GM21723 (cell line): ENCODE measurements at regions not wholly inside any gene's neighbourhood (a gene's known extent, or its start where the extent isn't known, plus 50 kb on each side); places are given as distances from the start of the nearest gene placed in this dataset.

Experiments used
- ATAC-seq: cut with Tn5 transposase; IDR thresholded peaks from one replicate; pipeline ENCODE4 v1.9.1; 2021; ENCODE audit warnings: mild to moderate bottlenecking, moderate library complexity; ENCODE audit not compliant: unreplicated experiment

DNA sequence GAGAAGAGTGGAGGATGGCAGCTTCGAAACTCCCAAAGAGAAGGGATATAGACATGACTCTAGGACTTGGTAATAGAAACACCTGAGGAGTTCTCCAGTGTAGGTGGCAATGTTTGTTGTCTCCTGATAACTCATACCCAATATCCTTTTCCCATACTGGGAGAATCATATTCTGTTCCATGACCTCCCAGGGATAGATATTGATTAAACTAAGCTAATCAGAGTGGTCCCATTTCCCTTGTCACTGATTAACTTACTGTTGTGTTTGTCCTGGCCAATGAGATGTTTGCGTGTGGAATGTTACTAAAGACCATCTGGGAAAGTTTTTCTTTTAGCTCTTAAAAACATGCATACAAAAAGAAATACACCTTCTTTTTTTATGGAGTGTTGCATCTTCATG lies 85.6 kb downstream of the RPL22L1 start:
- no peak for ATAC-seq

DNA sequence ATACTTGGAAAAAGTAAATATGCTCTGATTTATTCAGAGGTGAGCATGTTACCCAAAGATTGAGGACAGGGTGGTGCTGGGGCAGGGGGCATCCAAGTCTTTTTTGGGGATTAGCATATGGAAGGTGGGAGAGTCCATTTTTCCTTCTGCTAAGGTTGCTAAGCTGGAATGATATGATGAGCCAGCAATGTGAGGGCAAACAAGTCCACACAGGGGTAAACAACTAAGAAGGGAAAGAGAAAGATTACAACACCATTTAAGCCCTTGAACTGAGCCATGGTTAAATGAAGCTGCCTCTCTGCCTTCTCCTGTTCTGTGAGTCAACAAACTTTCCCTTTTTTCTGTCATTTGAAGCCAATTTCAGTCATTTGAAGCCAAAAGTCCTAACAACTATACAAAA lies 89.0 kb downstream of the RPL22L1 start:
- ATAC-seq = no peak

DNA sequence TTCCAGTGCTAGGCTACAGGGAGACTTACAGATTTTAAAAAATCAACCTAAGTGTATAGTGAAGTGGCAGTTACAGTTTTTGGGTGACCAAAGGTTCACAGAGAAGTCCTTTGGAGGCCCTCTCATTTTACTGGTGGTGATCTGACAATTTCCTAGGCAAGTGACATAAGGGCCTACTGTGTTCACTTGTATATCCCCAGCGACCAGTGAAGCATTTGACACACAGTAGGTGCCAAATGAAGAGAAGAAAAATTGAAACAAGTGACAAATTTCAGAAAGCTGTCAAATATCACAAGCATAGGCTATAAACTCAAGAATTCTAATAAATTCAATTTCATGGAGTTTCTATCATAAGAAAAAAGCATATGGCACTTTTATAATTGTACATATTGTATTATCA lies 89.5 kb downstream of the RPL22L1 start:
- no peak for ATAC-seq

DNA sequence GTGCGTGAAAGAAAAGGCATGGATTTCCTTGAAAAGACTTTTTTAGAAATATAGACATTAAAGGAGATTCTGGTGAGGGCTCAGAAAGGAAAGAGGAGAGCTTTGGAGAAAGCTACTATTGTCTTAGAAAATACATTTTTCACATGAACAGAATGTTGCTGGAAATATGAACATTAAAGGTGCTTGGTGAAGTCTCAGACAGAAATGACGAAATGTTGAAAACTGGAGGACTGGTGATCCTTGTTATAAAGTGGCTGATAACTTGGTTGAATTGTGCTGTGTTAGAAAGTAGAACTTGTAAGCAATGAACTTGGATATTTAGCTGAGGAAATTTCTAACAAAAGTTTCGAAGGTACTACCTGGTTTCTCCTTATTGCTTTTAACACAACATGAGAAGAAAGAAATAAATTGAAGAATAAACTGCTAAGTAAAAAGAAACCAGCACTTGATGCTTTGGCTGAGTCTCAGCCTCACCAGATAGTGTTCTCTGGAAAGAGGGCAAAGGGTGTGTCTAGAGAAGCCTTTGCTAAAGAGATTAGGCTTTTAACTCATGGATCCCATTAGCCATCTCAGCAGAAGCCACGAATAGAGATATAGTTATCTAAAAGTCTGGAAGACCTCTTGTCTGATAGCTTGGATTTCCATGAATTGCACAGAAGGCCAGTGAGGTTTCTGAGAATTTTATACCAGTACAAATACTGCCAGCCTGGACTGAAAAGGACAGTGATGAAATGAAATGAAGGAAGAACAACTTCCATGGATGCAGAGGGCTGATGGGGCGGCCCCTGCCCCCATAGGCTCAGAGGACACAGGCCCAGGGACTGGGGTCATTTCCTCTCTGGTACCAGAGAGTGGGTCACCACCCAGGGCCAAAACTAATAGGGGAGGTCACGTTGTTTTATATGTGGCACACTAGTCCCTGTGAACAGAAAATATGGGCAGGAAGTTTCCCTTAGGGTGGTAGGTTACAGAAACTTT lies 91.5 kb downstream of the RPL22L1 start:
- ATAC-seq = no peak

DNA sequence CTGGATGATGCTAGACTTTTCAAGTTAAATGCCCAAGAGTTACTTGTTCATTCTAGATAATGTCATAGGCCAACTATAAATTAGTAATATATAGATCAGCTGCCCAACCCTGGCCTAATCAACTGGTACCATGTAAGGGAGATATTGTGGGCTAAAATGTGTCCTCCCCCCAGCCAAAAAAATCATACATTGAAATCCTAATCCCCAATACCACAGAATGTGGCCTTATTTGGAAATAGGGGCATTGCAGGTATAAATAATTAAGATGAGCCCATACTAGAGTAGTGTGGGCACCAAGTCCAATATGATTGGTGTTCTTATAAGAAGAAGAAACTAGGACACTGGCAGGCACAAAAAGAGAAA lies 92.5 kb downstream of the RPL22L1 start:
- ATAC-seq = no peak

DNA sequence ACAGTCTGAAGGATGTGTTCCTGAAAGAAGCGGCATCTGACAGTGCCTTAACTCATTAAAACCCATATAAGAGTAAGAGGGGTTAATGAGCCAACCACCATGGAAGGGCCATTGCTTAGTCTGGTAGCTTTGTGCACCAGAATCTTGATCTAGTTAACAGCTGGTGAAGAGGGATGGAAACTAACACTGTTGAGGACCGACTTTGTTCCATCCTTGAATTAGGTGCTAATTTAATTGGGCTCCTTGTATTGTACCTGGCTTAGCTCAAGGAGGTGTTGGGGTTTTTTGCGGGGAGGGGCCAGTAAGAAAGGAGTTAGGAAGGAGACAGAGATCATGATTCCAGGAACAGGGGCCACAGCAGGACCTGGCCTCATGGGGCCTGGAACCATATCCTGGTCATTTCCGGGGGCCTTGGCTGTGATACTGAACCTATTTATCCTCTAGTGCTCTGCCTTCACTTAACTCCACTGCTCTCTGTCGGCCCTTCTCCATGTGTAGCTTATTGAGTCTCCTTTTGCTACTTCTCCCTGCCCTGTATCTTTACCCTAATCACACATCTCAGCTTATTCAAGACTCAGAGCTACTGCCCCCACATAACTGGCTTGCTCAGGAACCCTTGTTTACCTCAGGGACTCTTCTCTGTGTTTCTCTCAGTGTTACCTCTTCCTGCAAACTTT lies 93.0 kb downstream of the RPL22L1 start:
- no peak for ATAC-seq

DNA sequence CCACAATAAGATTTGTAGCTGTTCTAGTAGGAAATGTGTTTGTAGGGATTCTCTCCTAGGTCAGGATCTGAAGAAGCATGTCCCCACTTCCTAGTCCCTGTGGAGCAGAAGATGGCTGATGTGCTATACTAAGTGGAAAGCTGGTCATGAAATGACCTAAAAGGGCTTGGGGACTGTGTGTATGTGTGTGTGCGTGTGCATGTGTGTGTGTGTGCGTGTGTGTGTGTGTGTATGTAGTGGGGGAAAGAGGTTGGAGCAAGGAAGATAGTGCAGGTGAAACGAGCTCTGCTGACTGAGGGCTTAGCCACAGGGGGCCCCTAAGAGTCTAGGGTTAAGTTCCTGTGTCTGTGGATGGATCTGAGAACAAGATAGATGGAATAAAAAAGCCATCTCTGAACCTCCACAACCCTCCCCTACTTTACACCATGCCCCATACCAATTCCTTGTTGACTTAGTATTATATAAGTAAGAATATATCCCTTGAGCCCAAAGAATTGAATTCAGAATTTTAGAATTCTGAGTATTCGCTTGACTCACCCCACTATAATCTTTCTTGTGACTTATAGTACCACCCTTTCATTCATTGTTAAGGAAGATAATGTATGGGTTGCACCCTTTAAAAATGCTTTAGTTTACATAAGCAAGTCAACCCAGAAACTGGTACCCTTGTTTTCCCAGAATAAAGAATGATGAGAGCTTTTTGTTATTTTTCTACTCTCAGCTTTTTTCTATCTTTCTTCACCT lies 96.1 kb downstream of the RPL22L1 start:
- no peak for ATAC-seq

DNA sequence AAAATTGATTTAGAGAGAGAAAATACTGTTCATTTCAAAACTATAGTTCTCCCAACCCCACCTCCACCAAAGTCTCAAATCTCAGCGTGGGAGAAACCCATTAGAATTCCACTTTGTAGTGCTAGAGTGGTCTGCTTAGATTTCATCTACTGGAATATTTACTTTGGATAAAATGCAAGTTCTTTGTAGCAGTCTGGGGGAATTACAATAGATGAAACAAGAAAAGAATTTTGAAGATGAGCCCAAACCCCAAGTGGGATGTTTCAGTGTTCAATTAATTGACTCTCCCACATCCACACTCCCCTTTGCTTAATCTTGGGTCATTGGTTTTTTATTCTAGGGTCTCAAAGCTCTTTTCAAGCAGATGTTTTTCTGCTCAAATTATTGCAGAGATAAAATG lies 97.8 kb downstream of the RPL22L1 start:
- ATAC-seq = no peak

DNA sequence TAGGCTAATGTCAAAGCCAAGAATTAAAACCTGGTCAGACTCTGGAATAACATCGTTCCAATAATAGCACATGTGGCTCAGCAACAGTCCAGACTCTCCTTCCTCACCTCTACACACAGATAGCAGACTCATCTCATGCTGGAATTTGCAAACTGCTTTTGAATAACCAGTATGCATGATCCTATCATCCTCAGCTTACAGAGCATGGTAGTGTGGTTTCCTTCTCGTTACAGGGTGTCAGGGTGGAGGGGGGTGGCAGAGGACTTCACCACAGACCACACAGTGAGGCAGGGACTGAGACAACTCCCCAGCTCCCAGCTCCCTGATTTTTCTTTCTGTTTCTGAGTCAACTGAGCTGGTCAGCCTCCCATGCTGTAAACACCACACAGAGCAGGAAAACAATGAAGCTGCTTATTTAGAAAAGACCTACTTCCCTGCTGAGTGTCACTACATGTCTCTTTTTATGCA lies 101.6 kb downstream of the RPL22L1 start:
- no peak for ATAC-seq

DNA sequence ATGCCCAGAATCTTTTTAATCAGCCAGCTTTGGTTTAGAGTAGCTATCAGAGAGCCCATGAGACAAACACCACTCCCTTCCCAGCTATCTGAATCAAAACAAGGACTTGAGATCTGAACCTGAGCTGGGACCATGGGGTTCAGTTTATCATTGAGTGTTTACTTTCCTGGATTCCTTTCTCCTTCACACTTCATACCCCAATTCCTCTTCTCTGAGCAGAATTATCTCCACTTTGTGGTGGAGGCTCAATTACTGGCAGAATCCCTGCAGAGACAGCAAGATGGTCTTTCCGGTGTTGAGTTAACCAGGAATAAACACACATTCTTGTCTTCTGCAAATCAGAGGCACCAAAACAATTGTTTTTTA lies 102.4 kb downstream of the RPL22L1 start:
- no peak for ATAC-seq

DNA sequence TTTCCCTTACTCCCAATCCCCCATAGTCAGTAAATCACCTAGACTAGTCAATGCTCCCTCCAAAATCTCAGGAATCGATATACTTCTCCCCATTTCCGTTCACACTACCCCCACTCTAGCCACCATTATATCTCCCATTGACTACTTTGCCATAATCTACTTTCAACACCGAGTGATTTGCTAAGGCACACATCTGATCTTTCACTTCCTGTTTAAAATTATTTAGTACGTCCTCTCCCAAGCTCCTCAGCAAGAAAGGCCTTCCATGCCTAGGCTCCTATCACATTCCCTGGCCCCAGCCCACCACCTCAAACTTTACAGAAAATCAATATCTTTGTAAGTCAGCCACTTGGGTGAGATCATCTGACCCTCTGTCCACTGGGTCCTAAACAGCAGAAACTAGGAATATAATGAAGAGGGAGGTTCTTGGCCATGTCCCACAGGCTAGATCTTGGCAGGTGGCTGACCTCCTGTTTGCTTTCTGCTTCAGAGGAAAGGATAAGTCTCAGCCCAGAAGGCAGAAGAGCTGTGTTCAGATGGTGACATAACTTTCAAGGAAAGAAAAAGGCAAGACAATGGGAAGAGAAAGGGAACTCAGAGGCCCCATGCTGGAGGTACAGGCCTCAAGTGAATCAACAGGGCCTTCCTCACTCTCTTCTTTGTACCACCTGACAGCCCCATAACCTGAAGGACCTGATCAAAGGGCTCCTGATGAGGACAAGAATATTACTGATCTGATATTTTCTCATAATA lies 103.0 kb downstream of the RPL22L1 start:
- no peak for ATAC-seq

DNA sequence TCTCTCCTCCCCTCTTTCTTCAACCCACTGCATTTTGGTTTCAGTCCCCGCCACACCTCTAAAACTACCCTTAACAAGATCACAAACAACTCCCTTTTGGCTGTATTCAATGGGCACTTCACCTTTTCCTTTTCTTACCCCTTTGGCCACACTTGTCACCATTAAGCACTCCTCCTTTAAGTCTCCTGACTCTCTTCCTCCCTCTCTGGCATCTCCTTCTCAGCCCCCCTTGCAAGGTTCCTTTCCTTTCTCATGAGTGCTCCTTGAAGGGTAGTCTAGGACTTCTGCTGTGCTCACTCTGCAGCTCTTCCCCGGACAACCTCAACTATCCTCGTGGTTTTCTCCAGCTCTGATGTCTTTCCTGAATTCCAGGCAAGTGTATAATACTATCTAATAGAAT lies 103.7 kb downstream of the RPL22L1 start:
- no peak for ATAC-seq

DNA sequence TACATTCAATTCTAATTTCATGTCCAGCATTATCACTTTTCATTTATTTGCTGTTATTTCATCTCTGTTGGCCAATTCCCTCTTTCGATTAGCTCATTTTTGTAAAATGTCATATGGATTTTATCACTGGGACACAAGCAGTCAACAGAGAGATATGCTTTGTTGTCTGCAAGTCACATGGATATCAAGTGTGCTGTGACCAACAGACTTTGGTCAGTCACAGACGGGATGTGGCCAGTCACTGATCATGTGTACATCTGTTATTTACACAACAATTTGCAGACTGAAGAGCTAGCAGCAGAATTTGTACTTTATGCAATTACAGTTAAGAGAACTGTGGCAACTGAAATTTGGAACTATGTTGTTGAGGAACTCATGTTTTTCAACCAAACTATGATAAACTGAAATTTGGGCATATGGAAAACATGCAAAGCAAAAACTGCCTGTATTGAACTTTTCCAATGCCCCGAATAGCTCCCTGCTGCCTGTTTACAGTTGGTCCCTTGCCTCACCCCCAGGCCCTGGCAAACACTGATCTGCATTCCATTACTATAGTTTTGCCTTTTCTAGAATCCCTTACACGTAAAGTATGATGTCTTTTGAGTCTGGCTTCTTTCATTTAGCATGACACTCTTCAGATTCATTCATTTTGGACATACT lies 104.4 kb downstream of the RPL22L1 start:
- no peak for ATAC-seq

DNA sequence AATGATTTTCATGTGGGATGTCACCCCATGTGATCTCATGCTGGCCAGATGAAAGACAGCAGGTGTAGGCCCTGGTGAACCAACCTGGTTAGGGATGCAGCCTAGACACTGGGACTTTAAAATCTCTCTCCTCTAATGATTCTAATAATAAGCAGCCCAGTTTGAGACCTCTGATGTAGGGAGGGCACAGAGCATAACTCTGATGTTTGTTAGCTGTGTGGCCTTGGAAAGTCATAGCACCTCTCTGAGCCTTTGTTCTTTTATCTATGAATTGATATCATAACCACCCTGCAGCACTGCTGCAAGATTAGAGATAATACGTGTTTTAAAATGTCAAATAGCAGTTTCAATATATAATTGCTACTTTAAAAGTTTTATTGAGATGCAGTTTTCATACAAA lies 106.0 kb downstream of the RPL22L1 start:
- no peak for ATAC-seq

DNA sequence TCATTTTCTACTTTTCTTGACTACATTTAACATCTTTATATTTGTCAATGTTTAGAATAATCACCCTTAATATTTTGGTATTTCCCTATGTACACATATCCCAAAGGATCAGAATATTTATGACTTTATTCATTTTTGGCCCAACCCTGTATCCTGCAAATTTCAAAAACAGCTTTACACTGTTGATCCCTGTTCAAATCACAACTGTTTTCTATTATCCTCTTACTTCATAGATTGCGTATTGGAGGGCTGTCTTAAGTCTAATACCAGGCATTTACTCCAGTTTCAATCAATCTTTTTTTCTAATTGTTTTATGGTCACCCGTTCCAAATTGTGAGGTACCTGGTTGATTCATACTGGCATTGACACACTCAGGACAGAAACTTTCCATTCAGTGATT lies 107.9 kb downstream of the RPL22L1 start:
- no peak for ATAC-seq

DNA sequence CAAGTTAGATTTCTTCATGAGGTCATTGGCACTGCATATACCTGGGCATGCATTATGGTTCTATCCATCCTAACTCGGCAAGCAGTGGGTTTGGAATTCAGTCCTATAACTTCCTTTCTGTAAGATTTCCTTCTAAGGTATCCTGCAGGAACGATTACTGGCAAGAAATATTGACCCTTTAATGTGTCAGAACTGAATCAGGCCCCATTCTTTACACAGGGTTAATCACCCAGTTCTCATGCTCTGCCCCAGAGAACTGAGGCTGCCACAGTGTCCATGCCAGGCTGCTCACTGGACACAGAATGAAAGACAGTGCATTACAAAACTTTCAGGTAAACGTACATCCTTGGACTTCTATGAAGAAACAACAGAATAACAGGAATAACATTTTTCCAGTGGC lies 108.9 kb downstream of the RPL22L1 start:
- no peak for ATAC-seq

DNA sequence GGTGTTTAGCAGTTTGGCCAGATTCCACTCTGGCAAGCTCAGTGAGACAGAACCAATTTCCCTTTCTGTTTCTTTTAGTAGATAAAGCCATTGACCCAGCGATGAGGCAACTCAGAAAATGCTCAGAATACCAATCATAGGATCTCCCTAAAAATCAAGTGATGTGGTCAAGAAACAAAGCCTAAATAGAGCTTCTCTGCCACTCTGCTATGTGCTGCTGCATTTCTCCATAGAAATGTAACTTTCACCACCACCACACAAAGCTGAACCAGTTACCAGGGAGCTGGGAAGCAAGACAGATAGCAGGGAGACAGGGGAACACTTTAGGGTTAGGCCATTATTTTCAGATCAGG lies 109.8 kb downstream of the RPL22L1 start:
- no peak for ATAC-seq

DNA sequence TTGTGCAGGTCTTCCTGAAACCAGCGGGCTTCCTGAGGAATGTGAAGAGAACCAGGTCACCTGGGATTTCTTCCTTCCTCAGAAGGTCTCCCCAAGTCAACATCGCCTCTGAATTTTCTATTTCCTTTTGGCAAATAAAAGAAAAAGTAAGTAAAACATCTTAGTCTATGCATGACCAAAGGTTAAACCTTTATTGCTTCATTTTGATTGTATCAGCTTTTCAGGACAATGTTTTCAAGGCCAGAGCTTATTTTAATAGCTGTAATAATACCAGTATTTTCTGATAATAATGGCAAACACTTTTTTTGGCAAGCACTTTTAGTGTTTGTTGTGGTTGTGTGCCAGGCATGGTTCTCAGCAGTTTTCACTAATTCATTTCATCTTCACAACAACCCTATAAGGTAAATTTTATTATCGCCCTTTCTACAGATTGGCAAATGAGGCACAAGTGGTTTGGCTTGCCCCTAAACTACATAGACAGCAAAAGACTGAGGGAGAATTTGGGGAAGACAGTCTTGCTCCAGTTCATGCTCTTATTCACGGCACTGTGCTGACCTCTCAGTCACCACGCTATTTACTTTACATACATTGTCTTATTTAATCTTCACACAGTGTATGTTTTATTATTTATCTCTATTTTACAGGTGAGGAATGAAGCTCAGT lies 110.4 kb downstream of the RPL22L1 start:
- no peak for ATAC-seq

DNA sequence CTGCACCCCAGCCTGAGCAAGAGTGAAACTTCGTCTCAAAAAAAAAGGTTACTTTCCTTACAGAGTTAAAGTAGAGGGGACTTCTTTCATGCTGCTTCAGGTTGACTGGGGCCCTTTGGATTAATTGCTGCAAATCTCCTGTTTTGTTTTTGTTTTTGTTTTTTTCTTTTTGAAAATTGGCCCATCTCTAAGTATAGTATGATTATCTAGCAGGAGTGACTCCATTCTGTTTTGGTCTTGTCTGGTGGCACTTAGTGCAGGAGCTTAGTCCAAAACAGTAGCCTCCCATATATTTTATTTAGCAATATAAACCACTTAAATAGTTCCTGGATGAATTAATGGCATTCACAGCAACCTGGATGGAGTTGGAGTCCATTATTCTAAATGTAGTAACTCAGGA lies 113.0 kb downstream of the RPL22L1 start:
- ATAC-seq = no peak

DNA sequence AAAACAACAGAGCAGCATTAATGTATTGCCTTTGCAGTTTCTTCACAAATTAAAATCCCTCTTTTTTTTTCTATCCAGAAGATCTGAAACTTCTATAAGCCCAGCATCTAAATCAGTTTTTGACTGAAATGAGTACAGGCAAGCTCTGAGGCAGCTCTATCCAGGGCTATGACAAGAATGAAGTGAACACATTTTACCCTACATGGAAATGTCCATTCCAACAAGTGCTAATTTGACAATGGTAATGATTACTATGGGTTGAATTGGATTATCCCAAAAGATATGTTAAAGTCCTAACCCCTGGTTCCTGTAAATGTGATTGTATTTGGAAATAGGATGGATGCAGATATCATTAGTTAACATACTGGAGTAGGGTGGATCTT lies 115.7 kb downstream of the RPL22L1 start:
- no peak for ATAC-seq
